ENCODE measurements at regions not wholly inside any gene's neighbourhood (a gene's known extent, or its start where the extent isn't known, plus 50 kb on each side); places are given as distances from the start of the nearest gene placed in this dataset.

GRCh38 chr6:27838945-27839625, 73.1 kb downstream of the OR2B2 start:
- Histone ChIP-seq H3K27ac (peak overlapping the region; percentile 98), H3K9me3 (no peaks in the 10 kb centered on the region), H3K4me3 (peak overlapping the region; percentile 62), H3K36me3 (no peaks in the 10 kb centered on the region), H3K4me1 (peaks cover 21% of the 10 kb centered on the region), H3K27me3 (ENCODE audit: low read depth) (no peaks in the 10 kb centered on the region)
- TF ChIP-seq CTCF (IDR thresholded peaks at IDR 0.05) = no peak
- intact Hi-C loops (cut with DNase I) = no loop called here
- ATAC-seq = peak; percentile 67 to 76
- DNase-seq = peak; percentile 82

GRCh38 chr6:27838058-27838944, 73.9 kb downstream of the OR2B2 start:
- no peaks in the 10 kb centered on the region for H3K9me3 ChIP-seq
- DNase-seq (peak; percentile 84), ATAC-seq (peak; percentile 95)
- no peaks in the 10 kb centered on the region for H3K27me3 ChIP-seq (ENCODE audit: low read depth)
- peak overlapping the region; percentile 62 for H3K4me3 ChIP-seq
- intact Hi-C loops (cut with DNase I) = no loop called here
- TF ChIP-seq CTCF (IDR thresholded peaks at IDR 0.05) = no peak
- H3K36me3 ChIP-seq = no peaks in the 10 kb centered on the region
- peak overlapping the region; percentile 98 for H3K27ac ChIP-seq
- peaks cover 21% of the 10 kb centered on the region for H3K4me1 ChIP-seq

GRCh38 chr6:27837625-27838057, 74.6 kb downstream of the OR2B2 start:
- no peak for TF ChIP-seq CTCF (IDR thresholded peaks at IDR 0.05)
- Histone ChIP-seq H3K27me3 (ENCODE audit: low read depth) (no peaks in the 10 kb centered on the region), H3K4me1 (peaks cover 21% of the 10 kb centered on the region), H3K4me3 (peak overlapping the region; percentile 62), H3K36me3 (no peaks in the 10 kb centered on the region), H3K27ac (peak overlapping the region; percentile 98), H3K9me3 (no peaks in the 10 kb centered on the region)
- DNase-seq = no peak
- intact Hi-C loops (cut with DNase I) = no loop called here
- ATAC-seq = peak; percentile 56 to 62

- H3K4me3 ChIP-seq = peak overlapping the region; percentile 62
- peaks cover 21% of the 10 kb centered on the region for H3K4me1 ChIP-seq
- TF ChIP-seq CTCF (IDR thresholded peaks at IDR 0.05) = no peak
- no peaks in the 10 kb centered on the region for H3K36me3 ChIP-seq
- DNase-seq (peak; percentile 52), ATAC-seq (peak; percentile 67 to 74)
- H3K27ac ChIP-seq = peak overlapping the region; percentile 98
- intact Hi-C loops (cut with DNase I) = no loop called here
- no peaks in the 10 kb centered on the region for H3K27me3 ChIP-seq (ENCODE audit: low read depth)
- H3K9me3 ChIP-seq = no peaks in the 10 kb centered on the region
These were observed 75.2 kb downstream of the OR2B2 start for GRCh38 chr6:27836783-27837624.

GRCh38 chr6:27836141-27836782, 75.9 kb downstream of the OR2B2 start:
- no peak for TF ChIP-seq CTCF (IDR thresholded peaks at IDR 0.05)
- Histone ChIP-seq H3K27me3 (ENCODE audit: low read depth) (no peaks in the 10 kb centered on the region), H3K27ac (peak overlapping the region; percentile 98), H3K9me3 (no peaks in the 10 kb centered on the region), H3K4me3 (peak overlapping the region; percentile 62), H3K36me3 (no peaks in the 10 kb centered on the region), H3K4me1 (peaks cover 26% of the 10 kb centered on the region)
- DNase-seq (no peak), ATAC-seq (no peak)
- intact Hi-C loops (cut with DNase I) = no loop called here
